Lower leg skin (tissue), 4 donors: ENCODE measurements at regions not wholly inside any gene's neighbourhood (a gene's known extent, or its start where the extent isn't known, plus 50 kb on each side); places are given as distances from the start of the nearest gene placed in this dataset.
"Not testable (repeated sequence)": the region's sequence is repeated elsewhere in the genome, so short reads cannot be mapped to it uniquely, and the experiment has no call there.

ENCODE experiments used
- DNase-seq, 2 donors: peaks; one replicate each; pipeline ENCODE4 v3.0.0-alpha.2; 2019; ENCODE audit warnings: low spot score in 2 of 2
- H3K4me3 ChIP-seq: fragments of 200-600 bp; sonication (generic); 2 replicates; pipeline ENCODE4 v1.5.1; 2017; ENCODE audit warnings: mild to moderate bottlenecking, low read depth; ENCODE audit not compliant: poor library complexity, severe bottlenecking
- POLR2A ChIP-seq, 2 donors: fragments of 450-650 bp; IDR thresholded peaks; one replicate each; pipeline ENCODE4 v1.6.1; 2016 to 2017; ENCODE audit warnings: antibody characterized with exemption in 2 of 2, mild to moderate bottlenecking in 1 of 2, moderate library complexity in 1 of 2
- WGBS, 2 donors: methylation state at CpG; one replicate each; pipeline ENCODE4 v1.1.5; 2018; 5-methylcytosine and 5-hydroxymethylcytosine counted together
- intact Hi-C: fragments of 100-400 bp; cut with DNase I; formaldehyde crosslinking; loops from one replicate; pipeline ENCODE4 v1.15.0; 2023; ENCODE audit warnings: low total_unique reads
- TF ChIP-seq, protein P1 (sequence below), 3 donors: fragments of 450-650 bp; IDR thresholded peaks; one replicate each; pipeline ENCODE4 v1.5.1; 2016; ENCODE audit warnings: antibody characterized with exemption in 3 of 3, mild to moderate bottlenecking in 3 of 3, moderate library complexity in 2 of 3

DNA sequence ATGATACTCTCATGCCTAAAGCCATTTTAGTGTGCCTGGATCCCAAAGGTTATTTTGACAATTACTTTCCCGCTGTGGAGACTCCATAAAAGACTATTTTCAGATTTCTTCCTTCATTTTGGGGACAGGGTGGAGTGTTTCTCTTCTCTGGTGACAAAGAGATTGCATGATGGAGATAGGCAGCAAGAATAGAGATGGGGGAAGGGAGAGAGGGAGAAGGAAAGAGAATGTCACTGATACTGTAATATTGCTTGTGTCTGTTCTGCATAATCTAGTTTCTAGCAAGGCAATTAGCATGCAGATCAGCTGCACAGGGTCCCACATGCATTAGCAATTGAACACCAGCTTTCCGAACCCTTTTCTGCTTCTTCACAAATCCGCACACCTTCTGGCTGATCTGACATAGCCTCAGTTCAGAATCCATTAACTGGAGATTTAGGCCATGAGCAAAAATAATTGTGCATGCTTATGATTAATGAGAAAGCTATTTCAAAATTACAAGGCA, 222.4 kb downstream of the OXSM start:
- H3K4me3 ChIP-seq: no peak overlapping the region
- intact Hi-C loops: no loop called here
- TF ChIP-seq, protein P1, sequence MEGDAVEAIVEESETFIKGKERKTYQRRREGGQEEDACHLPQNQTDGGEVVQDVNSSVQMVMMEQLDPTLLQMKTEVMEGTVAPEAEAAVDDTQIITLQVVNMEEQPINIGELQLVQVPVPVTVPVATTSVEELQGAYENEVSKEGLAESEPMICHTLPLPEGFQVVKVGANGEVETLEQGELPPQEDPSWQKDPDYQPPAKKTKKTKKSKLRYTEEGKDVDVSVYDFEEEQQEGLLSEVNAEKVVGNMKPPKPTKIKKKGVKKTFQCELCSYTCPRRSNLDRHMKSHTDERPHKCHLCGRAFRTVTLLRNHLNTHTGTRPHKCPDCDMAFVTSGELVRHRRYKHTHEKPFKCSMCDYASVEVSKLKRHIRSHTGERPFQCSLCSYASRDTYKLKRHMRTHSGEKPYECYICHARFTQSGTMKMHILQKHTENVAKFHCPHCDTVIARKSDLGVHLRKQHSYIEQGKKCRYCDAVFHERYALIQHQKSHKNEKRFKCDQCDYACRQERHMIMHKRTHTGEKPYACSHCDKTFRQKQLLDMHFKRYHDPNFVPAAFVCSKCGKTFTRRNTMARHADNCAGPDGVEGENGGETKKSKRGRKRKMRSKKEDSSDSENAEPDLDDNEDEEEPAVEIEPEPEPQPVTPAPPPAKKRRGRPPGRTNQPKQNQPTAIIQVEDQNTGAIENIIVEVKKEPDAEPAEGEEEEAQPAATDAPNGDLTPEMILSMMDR (IDR thresholded peaks at IDR 0.05): no peak
- TF ChIP-seq POLR2A (IDR thresholded peaks at IDR 0.05): no peak
- WGBS, 2 donors: 95 to 96% methylated on average over 3 of the region's 3 CpGs
- DNase-seq: no peak

DNA sequence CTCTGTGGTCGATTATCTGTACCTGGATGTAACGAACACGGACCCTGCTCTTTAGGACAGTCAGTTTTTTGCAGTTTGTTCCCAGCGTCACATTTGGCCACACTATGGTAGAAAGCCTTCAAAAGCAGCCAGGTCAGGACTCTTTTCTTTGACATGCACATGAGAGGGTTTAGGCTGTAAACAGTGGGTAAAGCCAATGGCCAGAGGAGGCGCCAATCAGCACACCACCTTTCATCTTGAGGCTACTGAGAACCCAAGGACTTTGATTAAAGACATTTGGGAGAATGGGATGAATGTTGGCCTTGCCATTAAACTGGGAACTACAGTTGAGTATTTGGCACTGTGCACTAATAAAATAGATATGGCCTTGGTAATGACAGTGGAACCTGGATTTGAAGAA, 225.9 kb downstream of the OXSM start:
- WGBS, 2 donors: 85 to 90% methylated on average over 5 of the region's 5 CpGs
- no peak overlapping the region for H3K4me3 ChIP-seq
- intact Hi-C loops: no loop called here
- no peak for DNase-seq
- TF ChIP-seq, protein P1 (IDR thresholded peaks at IDR 0.05): no peak
- TF ChIP-seq POLR2A (IDR thresholded peaks at IDR 0.05): no peak

DNA sequence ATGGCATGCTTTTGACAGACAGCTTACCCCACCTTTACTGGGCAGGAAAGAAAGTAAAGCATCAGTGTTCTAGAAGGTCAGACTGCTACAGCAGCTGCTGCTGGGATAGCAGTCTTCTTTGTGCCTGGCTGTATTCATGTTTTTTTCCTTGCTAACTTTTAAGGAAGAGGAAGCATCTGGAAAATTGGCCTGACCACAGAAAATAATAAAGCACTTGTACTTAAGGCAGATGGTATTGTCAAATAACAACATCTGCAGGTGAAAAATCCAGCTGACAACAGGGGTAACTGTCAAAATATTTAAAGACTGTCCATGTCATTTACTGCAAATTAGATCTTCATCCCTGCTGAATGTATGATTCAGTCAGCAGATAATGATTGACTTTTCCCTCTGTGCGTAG, 229.0 kb downstream of the OXSM start:
- WGBS, 2 donors: 73 to 77% methylated on average over 1 of the region's 1 CpG
- H3K4me3 ChIP-seq: no peak overlapping the region
- no peak for TF ChIP-seq POLR2A (IDR thresholded peaks at IDR 0.05)
- TF ChIP-seq, protein P1 (IDR thresholded peaks at IDR 0.05): no peak
- no peak for DNase-seq
- intact Hi-C loops: no loop called here

DNA sequence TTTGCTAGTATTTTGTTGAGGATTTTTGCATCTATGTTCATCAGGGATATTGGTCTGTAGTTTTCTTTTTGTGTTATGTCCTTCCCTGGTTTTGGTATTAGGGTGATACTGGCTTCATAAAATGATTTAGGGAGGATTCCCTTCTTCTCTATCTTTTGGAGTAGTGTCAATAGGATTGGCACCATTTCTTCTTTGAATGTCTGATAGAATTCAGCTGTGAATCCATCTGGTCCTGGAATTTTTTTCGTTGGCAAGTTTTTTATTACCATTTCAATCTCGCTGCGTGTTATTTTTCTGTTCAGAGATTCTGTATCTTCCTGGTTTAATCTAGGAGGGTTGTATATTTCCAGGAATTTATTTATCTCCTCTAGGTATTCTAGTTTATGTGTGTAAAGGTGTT, 234.3 kb downstream of the OXSM start:
- intact Hi-C loops, DNase-seq, H3K4me3 ChIP-seq: not testable (repeated sequence)
- WGBS, 2 donors: 82 to 92% methylated on average over 3 of the region's 3 CpGs

DNA sequence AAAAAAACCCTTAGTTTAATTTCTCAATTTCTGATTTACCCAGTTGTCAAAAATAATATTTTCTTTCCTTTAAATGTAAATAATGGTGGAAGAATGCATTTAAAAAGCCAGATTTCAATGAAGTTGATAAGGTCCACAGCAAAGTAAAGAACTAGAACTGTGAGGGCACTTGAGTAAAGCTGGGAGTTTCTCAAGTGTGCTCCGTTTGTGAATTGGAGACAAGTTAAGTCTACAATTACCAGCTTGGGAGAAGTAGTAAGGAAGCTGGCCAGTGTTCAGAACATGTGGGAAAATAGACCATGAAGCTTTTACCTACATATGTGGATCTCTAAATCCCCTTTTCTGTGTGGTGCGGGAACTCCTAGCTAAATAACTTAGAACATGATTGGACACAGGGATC, 239.4 kb downstream of the OXSM start:
- TF ChIP-seq POLR2A (IDR thresholded peaks at IDR 0.05): no peak
- TF ChIP-seq, protein P1 (IDR thresholded peaks at IDR 0.05): no peak
- intact Hi-C loops: no loop called here
- no peak for DNase-seq
- H3K4me3 ChIP-seq: no peak overlapping the region
- WGBS, 2 donors: 71 to 85% methylated on average over 2 of the region's 2 CpGs

DNA sequence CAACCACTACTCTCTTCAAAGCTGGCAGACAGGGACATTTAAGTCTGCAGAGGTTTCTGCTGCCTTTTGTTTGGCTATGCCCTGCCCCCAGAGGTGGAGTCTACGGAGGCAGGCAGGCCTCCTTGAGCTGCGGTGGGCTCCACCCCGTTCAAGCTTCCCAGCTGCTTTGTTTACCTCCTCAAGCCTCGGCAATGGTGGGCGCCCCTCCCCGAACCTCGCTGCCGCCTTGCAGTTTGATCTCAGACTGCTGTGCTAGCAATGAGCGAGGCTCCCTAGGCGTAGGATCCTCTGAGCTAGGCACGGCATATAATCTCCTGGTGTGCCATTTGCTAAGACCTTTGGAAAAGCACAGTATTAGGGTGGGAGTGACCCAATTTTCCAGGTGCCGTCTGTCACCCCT, 252.2 kb downstream of the OXSM start:
- WGBS, 2 donors: 86 to 88% methylated on average over 12 of the region's 12 CpGs
- H3K4me3 ChIP-seq, intact Hi-C loops, DNase-seq: not testable (repeated sequence)

DNA sequence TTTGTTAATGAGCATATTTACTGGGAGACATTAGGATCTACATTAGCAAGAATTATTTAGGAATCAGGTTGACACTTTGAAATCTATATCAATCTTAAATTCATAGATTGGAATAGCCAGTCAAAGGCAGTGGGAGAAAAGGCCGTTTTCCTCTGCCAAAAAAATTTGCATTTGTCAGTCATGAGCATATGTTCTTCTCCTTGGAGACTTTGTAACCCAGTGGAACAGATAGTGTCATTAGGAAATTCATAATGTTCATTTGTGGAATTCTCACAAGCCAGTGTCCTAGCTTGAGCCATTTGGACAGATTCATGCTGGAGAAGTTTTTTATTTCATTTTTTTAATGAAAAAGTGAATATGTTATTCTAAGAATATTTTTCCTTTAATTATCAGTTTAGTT, 260.1 kb downstream of the OXSM start:
- TF ChIP-seq, protein P1 (IDR thresholded peaks at IDR 0.05): no peak
- no peak for TF ChIP-seq POLR2A (IDR thresholded peaks at IDR 0.05)
- H3K4me3 ChIP-seq: no peak overlapping the region
- WGBS, 2 donors: 17 to 33% methylated on average over 1 of the region's 1 CpG
- intact Hi-C loops: no loop called here
- no peak for DNase-seq
